GM19467 (cell line): ENCODE measurements at regions not wholly inside any gene's neighbourhood (a gene's known extent, or its start where the extent isn't known, plus 50 kb on each side); places are given as distances from the start of the nearest gene placed in this dataset.

ENCODE experiments used
- ATAC-seq: cut with Tn5 transposase; IDR thresholded peaks from one replicate; pipeline ENCODE4 v1.9.1; 2021; ENCODE audit warnings: mild to moderate bottlenecking, moderate library complexity; ENCODE audit not compliant: unreplicated experiment

- no peak for ATAC-seq
Measured at GRCh38 chr15:61743345-61743909, 316.8 kb downstream of the VPS13C start.

GRCh38 chr15:61742591-61742990 lies 317.7 kb downstream of the VPS13C start:
- no peak for ATAC-seq

GRCh38 chr15:61736790-61737189 lies 323.5 kb downstream of the VPS13C start:
- ATAC-seq = no peak

- ATAC-seq = no peak
Measured at GRCh38 chr15:61731099-61731498, 329.1 kb downstream of the VPS13C start.

- ATAC-seq = no peak
Measured at GRCh38 chr15:61729646-61730045, 330.6 kb downstream of the VPS13C start.

- ATAC-seq = no peak
Measured at GRCh38 chr15:61726166-61726565, 334.1 kb downstream of the VPS13C start.

GRCh38 chr15:61725251-61725650 lies 335.0 kb downstream of the VPS13C start:
- no peak for ATAC-seq

GRCh38 chr15:61724251-61724939 lies 335.9 kb downstream of the VPS13C start:
- ATAC-seq = no peak

GRCh38 chr15:61721418-61721817 lies 338.8 kb downstream of the VPS13C start:
- no peak for ATAC-seq

GRCh38 chr15:61720197-61720704 lies 340.0 kb downstream of the VPS13C start:
- no peak for ATAC-seq

- ATAC-seq = no peak
Measured at GRCh38 chr15:61715082-61715481, 345.2 kb downstream of the VPS13C start.

GRCh38 chr15:61712129-61712759 lies 348.0 kb downstream of the VPS13C start:
- no peak for ATAC-seq

GRCh38 chr15:61702224-61703020 lies 357.8 kb downstream of the VPS13C start:
- ATAC-seq = no peak

GRCh38 chr15:61701455-61701854 lies 358.8 kb downstream of the VPS13C start:
- ATAC-seq = no peak

GRCh38 chr15:61700803-61701202 lies 359.4 kb downstream of the VPS13C start:
- no peak for ATAC-seq

- ATAC-seq = no peak
Measured at GRCh38 chr15:61697796-61698195, 362.5 kb downstream of the VPS13C start.

GRCh38 chr15:61689067-61689466 lies 371.2 kb downstream of the VPS13C start:
- ATAC-seq = no peak

GRCh38 chr15:61687651-61688050 lies 372.6 kb downstream of the VPS13C start:
- ATAC-seq = no peak

- ATAC-seq = no peak
Measured at GRCh38 chr15:61687124-61687523, 373.1 kb downstream of the VPS13C start.

GRCh38 chr15:61685971-61686370 lies 374.3 kb downstream of the VPS13C start:
- no peak for ATAC-seq

GRCh38 chr15:61685534-61685933 lies 374.7 kb downstream of the VPS13C start:
- ATAC-seq = no peak
